ENCODE measurements at regions not wholly inside any gene's neighbourhood (a gene's known extent, or its start where the extent isn't known, plus 50 kb on each side); places are given as distances from the start of the nearest gene placed in this dataset.

DNA sequence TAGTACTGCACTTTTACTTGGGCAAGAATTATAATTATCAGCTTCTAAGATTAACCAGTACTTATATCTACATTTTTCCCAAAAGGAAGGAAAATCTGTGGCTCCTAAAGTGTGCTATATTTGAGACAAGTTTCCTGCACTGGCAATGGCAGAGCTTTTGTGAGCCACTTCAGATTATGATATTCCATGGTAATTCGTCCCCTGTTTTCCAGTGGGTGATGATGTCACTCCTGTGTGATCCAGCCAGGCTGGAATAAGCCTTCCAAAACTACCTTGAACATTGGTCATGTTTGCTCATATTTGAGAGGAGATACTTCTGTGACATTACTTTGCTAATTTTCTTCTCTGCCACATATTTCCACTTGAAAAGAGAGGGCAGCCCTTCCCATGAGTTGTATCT, 302.1 kb downstream of the MDFIC start:
- TF ChIP-seq, protein P1, sequence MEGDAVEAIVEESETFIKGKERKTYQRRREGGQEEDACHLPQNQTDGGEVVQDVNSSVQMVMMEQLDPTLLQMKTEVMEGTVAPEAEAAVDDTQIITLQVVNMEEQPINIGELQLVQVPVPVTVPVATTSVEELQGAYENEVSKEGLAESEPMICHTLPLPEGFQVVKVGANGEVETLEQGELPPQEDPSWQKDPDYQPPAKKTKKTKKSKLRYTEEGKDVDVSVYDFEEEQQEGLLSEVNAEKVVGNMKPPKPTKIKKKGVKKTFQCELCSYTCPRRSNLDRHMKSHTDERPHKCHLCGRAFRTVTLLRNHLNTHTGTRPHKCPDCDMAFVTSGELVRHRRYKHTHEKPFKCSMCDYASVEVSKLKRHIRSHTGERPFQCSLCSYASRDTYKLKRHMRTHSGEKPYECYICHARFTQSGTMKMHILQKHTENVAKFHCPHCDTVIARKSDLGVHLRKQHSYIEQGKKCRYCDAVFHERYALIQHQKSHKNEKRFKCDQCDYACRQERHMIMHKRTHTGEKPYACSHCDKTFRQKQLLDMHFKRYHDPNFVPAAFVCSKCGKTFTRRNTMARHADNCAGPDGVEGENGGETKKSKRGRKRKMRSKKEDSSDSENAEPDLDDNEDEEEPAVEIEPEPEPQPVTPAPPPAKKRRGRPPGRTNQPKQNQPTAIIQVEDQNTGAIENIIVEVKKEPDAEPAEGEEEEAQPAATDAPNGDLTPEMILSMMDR (IDR thresholded peaks at IDR 0.05) = no peak
- no peak for TF ChIP-seq POLR2A (IDR thresholded peaks at IDR 0.05)

All from heart left ventricle (tissue), 13 donors.